HG03175 (cell line): ENCODE measurements at regions not wholly inside any gene's neighbourhood (a gene's known extent, or its start where the extent isn't known, plus 50 kb on each side); places are given as distances from the start of the nearest gene placed in this dataset.

Experiments
- ATAC-seq: cut with Tn5 transposase; IDR thresholded peaks from one replicate; pipeline ENCODE4 v1.9.1; 2021; ENCODE audit warnings: mild to moderate bottlenecking, moderate library complexity; ENCODE audit not compliant: unreplicated experiment

GRCh38 chr5:6831678-6832671 lies 118.7 kb downstream of the TENT4A start:
- no peak for ATAC-seq

GRCh38 chr5:6832994-6833393 lies 119.8 kb downstream of the TENT4A start:
- ATAC-seq = no peak

DNA sequence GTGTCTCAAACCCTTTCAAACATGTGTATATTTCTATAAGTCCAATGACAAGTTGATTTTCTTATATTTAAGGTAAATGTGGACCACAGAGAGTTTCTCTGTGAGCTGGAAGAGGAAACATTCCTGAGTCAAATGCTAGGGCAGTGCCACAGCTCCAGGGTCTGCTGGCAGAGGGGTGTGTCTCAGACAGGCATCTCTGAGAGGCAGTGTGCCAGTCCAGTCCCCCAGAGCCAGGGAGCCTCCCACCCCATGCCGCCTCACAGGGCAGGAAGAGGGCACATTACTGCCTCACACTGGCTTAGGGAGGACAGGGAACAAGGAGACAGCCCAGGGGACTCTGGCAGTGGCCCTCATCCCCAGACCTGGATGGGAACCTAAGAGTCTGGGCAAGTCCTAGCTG lies 120.2 kb downstream of the TENT4A start:
- ATAC-seq = no peak

- no peak for ATAC-seq
Measured at GRCh38 chr5:6837095-6837494, 123.9 kb downstream of the TENT4A start.

GRCh38 chr5:6837519-6838110 lies 124.4 kb downstream of the TENT4A start:
- no peak for ATAC-seq

DNA sequence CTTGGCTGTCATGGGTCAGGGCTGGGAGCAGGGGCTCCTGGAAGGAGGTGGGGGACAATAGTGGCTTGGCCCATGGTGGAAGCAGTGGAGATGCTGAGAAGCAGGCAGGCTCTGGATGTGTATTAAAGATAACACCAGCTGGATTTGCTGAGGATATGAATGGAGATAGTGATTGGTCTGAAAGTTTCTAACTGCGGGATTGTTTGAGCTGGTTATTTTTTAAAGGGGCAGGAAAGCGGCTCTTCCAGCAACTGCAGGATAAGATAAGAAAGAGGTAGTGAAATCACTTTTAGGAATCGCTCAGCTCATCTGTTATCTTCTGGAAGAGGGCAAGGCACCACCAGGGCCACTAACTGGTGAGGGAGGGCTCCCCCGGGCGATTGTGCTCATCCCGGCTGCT lies 125.5 kb downstream of the TENT4A start:
- no peak for ATAC-seq

DNA sequence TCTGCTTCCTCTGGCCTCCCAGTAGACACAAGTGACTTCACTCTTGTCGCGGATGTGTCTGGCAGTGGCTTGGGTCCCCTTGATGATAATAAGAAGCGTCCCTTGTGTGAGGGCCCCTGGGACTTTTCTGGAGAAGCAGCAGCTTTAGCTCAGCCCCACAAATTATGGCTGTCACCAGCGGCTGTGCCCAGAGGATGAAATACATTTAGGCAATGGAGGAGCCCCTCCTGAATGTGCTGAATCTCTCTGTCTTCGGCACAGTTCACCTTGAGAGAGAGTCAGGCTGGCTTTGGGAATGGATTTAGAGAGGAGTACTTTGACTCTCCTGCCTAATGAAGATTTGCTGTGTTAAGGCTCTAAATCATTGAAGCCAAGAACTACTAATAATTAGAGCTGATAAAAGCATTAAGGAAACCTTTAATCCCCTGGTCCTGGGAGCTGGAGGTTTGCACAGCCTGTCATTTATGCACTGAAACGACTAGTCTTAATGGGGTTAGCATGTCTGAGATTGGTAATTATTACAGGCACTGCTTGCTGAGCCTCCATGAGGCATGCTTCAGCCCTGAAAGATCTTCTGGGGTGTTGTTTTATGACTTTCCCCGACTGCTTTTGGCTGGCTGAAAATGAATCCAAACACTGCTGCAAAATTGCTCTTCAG lies 127.0 kb downstream of the TENT4A start:
- no peak for ATAC-seq

DNA sequence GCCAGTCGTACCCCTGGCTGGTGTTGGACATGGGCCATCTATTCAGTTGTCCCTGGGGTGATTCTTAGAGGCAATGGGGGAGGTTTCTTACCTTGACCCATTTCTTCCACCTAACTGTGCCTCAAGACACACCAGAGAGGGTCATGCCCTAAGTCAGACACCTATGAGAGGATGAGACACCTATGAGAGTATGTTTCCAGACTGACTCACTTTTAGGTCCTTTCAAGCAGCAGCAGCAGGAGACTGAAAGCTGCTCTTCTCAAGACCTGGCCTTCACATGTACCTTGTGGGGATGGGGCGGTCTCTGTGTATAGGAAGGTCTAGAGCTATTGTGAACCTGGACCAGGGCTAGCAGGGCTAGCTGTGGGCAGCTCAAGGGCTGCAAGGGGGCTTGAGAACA lies 130.1 kb downstream of the TENT4A start:
- ATAC-seq = no peak

DNA sequence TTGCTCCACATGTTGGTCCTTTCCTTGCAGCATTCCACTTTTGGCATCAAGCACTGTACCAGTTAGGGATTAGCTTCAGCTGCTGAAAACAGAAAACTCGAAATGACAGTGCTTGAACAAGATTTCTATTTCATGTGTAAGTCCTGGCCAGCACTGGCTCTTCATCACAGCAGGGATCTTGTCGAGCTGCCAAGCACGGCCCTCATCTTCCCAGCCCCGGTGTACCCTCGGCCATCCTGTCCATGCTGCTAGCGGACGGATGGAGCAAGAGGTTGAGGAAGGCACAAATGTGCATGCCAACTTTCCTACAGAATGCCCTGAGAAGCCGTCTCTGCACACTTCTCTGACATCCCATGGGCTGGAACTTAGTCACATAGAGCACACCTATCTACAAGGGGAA lies 130.6 kb downstream of the TENT4A start:
- no peak for ATAC-seq

GRCh38 chr5:6845856-6846255 lies 132.6 kb downstream of the TENT4A start:
- no peak for ATAC-seq

DNA sequence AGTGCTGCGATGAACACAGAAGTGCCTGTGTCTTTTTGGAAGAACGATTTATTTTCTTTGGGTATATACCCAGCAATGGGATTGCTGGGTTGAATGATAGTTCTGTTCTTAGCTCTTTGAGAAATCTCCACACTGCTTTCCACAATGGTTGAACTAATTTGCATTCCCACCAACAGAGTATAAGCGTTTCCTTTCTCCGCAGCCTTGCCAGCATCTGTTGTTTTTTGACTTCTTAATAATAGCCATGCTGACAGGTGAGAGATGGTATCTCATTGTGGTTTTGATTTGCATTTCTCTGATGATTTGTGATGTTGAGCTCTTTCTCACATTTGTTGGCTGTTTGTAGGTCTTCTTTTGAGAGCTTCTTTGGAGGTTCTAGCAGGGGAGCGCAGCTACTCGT lies 134.6 kb downstream of the TENT4A start:
- ATAC-seq = no peak

- ATAC-seq = no peak
Measured at GRCh38 chr5:6849316-6850105, 136.3 kb downstream of the TENT4A start.

GRCh38 chr5:6850106-6850432 lies 136.8 kb downstream of the TENT4A start:
- ATAC-seq = no peak

DNA sequence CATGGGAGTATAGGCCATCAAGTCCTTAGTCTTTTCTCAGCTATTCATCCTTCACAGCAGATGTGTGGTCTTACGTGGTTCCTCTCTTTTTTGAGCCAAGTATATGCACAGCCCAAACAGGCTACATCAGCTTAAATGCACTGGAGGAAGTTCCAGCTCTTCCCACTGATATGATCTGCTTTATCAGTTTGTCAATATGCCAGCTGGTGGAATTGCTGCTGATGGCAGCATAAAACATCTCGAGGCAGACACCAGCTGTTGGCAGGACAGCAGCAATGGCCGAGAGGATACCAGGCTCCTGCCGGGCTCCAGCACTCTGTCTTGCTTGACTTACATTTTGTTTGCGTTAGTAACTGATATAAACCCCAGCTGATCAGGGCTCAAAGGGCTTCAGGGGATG lies 143.4 kb downstream of the TENT4A start:
- no peak for ATAC-seq

- no peak for ATAC-seq
Measured at GRCh38 chr5:6858419-6858818, 145.2 kb downstream of the TENT4A start.

- ATAC-seq = no peak
Measured at GRCh38 chr5:6859023-6859422, 145.8 kb downstream of the TENT4A start.

- ATAC-seq = no peak
Measured at GRCh38 chr5:6859951-6860638, 146.9 kb downstream of the TENT4A start.

DNA sequence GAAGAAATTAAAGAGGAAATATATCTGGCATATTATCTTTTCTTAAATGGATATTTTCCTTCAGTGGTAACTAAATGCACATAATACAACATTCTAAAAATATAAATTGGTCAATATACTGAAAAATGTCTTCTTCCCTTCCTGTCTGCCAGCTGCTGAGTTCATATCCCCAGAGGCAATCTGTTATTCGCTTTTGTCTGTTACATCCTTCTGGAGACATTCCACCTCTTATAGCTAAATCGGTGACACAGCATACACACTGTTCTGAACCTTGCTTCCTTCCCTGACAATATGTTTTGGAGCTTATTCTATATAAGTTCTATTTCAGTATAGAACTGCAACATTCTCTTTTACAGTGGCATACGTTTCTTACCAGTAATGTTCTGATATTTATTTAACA lies 147.8 kb downstream of the TENT4A start:
- ATAC-seq = no peak

DNA sequence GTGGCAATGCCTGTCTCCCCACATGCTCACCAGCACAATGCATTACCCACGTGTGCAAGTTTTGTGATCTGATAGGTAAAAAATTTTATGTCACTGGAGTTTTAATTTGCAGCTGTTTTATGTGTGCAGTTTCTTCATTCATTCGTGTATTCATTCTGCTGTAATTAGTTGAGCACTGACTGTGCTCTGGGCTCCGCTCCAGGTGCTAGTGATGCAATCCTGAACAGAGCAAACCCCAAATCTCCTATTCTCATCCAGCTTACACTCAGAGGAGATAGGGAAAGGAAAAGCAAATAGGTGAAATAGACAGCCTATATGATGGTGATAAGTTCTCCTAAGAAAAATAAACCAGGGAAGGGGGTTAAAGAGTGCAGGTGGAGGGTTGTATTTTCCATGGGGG lies 148.4 kb downstream of the TENT4A start:
- no peak for ATAC-seq

- no peak for ATAC-seq
Measured at GRCh38 chr5:6862306-6862705, 149.1 kb downstream of the TENT4A start.

DNA sequence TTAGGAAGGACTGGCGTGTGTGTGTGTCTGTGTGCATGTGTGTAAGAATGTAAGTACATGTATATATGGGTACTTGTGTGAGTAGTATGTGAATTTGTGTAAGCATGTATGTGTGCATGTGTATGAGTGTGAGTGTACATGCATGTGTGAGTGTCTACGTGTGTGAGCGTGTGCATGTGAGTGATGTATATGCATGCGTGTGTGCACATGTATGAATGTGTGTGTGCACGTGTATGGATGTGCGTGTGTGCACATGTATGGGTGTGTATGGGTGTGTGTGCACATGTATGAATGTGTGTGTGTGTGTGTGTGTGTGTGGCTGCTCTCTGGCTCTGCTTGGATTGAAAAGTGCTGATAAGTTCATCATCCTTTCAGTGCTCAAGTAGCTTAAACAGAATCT lies 154.5 kb downstream of the TENT4A start:
- ATAC-seq = no peak
